HCT116 (cell line): ENCODE measurements at regions not wholly inside any gene's neighbourhood (a gene's known extent, or its start where the extent isn't known, plus 50 kb on each side); places are given as distances from the start of the nearest gene placed in this dataset.

ENCODE experiments used
- ATAC-seq: fragments of 200-7000 bp; cut with Tn5 transposase; 2 replicates; pipeline ENCODE4 v1.9.1; 2020; ENCODE audit warnings: mild to moderate bottlenecking, moderate library complexity
- BruUV-seq: library from RNA; stranded (reverse); fragments of 400-500 nt; replicated peaks from 2 replicates; lab custom pipeline; 2021; lab: Mats Ljungman, UMichigan
- CTCF ChIA-PET: fragments of 300-600 bp; sonication (Branson Sonifier 250); formaldehyde crosslinking; loops from one replicate; lab custom pipeline; 2021; ENCODE audit warnings: antibody characterized with exemption; lab: Charles Lee
- POLR2A ChIA-PET: fragments of 300-600, 350-600 bp; sonication (Branson Sonifier 250); formaldehyde crosslinking; loops from one replicate; lab custom pipeline; 2021; ENCODE audit warnings: antibody characterized with exemption; lab: Charles Lee
- RAD21 ChIA-PET, 2 experiments: fragments of 300-600 bp; sonication (Branson Sonifier 250); formaldehyde crosslinking; loops; one replicate each; lab custom pipeline; 2023; ENCODE audit warnings: low total read pairs in 2 of 2; ENCODE audit not compliant: uncharacterized antibody in 2 of 2, unreplicated experiment in 2 of 2, low non-redundant PET in 1 of 2; lab: Charles Lee
- DNase-seq: peaks from one replicate; pipeline ENCODE4 v3.0.0-alpha.2; 2010; ENCODE audit warnings: low read depth, low spot score
- H2AFZ ChIP-seq: fragments of 200-600 bp; shearing (Covaris generic), sonication (generic); 2 replicates; pipeline ENCODE4 v1.6.1; 2017; ENCODE audit warnings: low read depth, mixed run types, mixed read lengths, antibody characterized with exemption, low read length; ENCODE audit not compliant: poor library complexity, severe bottlenecking
- H3K27ac ChIP-seq: 2 replicates; pipeline ENCODE4 v1.5.1; 2012; ENCODE audit warnings: low read depth, low read length
- H3K27me3 ChIP-seq: fragments of 200-600 bp; sonication (generic); 2 replicates; pipeline ENCODE4 v1.6.1; 2016; ENCODE audit warnings: mixed run types, low read length, mixed read lengths; ENCODE audit not compliant: insufficient read depth
- H3K36me3 ChIP-seq, 2 experiments: fragments of 200-500 bp in 1 of 2; fragments of 200-600 bp in 1 of 2; sonication (Bioruptor generic) in 1 of 2; sonication (generic) in 1 of 2; 2 replicates each; pipeline versions ENCODE4 v1.5.1 to v1.6.1; 2014 to 2016; ENCODE audit warnings: low read length in 2 of 2, inconsistent platforms in 1 of 2, mixed read lengths in 1 of 2, mixed run types in 1 of 2; ENCODE audit not compliant: insufficient read depth in 2 of 2, control insufficient read depth in 1 of 2
- H3K4me1 ChIP-seq, 2 experiments: fragments of 200-600 bp in 1 of 2; sonication (generic) in 1 of 2; 2 replicates each; pipeline versions ENCODE4 v1.5.1 to v1.6.1; 2012 to 2017; ENCODE audit warnings: low read length in 2 of 2, inconsistent platforms in 1 of 2, mild to moderate bottlenecking in 1 of 2, mixed read lengths in 1 of 2, mixed run types in 1 of 2, moderate library complexity in 1 of 2; ENCODE audit not compliant: insufficient read depth in 2 of 2, control insufficient read depth in 1 of 2
- H3K4me2 ChIP-seq: fragments of 200-600 bp; sonication (generic); 2 replicates; pipeline ENCODE4 v1.6.1; 2017; ENCODE audit warnings: mixed run types, low read length, mixed read lengths
- H3K4me3 ChIP-seq, 2 experiments: fragments of 200-600 bp in 1 of 2; sonication (generic) in 1 of 2; replicated peaks in 1 of 2; 2 replicates each; pipeline ENCODE4 v1.5.1; 2011 to 2016; ENCODE audit warnings: low read length in 2 of 2, control low read depth in 1 of 2, low read depth in 1 of 2, mild to moderate bottlenecking in 1 of 2, mixed read lengths in 1 of 2, mixed run types in 1 of 2
- H3K79me2 ChIP-seq: fragments of 200-600 bp; sonication (generic); 2 replicates; pipeline ENCODE4 v1.6.1; 2017; ENCODE audit warnings: mild to moderate bottlenecking, mixed run types, low read length, moderate library complexity, mixed read lengths; ENCODE audit not compliant: insufficient read depth
- H3K9ac ChIP-seq: fragments of 200-600 bp; sonication (generic); 2 replicates; pipeline ENCODE4 v1.6.1; 2016; ENCODE audit warnings: low read length, mixed read lengths
- H3K9me2 ChIP-seq: fragments of 200-600 bp; sonication (generic), shearing (Covaris generic); 2 replicates; pipeline ENCODE4 v1.6.1; 2017; ENCODE audit warnings: mixed run types, mild to moderate bottlenecking, moderate library complexity; ENCODE audit not compliant: insufficient read depth
- H3K9me3 ChIP-seq, 2 experiments: fragments of 200-500 bp in 1 of 2; fragments of 200-600 bp in 1 of 2; sonication (Bioruptor generic) in 1 of 2; sonication (generic) in 1 of 2; 2 replicates each; pipeline ENCODE4 v1.6.1; 2014 to 2017; ENCODE audit warnings: low read length in 2 of 2, mixed read lengths in 2 of 2, inconsistent platforms in 1 of 2, low read depth in 1 of 2, mild to moderate bottlenecking in 1 of 2, mixed run types in 1 of 2, moderate library complexity in 1 of 2; ENCODE audit not compliant: control insufficient read depth in 1 of 2, insufficient read depth in 1 of 2
- H4K20me1 ChIP-seq: fragments of 200-600 bp; sonication (generic), shearing (Covaris generic); 2 replicates; pipeline ENCODE4 v1.6.1; 2017; ENCODE audit warnings: mixed run types, mild to moderate bottlenecking, moderate library complexity; ENCODE audit not compliant: insufficient read depth
- CBX3 ChIP-seq: IDR thresholded peaks from 2 replicates; pipeline ENCODE4 v1.6.1; 2012; ENCODE audit warnings: low read depth
- CTCF ChIP-seq, 3 experiments: fragments of 200-600 bp in 1 of 3; sonication (generic) in 1 of 3; IDR thresholded peaks in 2 of 3; conservative IDR thresholded peaks in 1 of 3; 2 replicates each; pipeline ENCODE4 v1.5.1; 2012 to 2017; ENCODE audit warnings: low read depth in 2 of 3, low read length in 2 of 3, antibody characterized with exemption in 1 of 3, borderline replicate concordance in 1 of 3, control low read depth in 1 of 3, mild to moderate bottlenecking in 1 of 3, mixed read lengths in 1 of 3, mixed run types in 1 of 3, moderate library complexity in 1 of 3; ENCODE audit not compliant: insufficient read depth in 1 of 3
- EGR1 ChIP-seq: IDR thresholded peaks from 2 replicates; pipeline ENCODE4 v1.6.1; 2012; ENCODE audit warnings: low read depth
- ELF1 ChIP-seq: IDR thresholded peaks from 2 replicates; pipeline ENCODE4 v1.6.1; 2012; ENCODE audit warnings: low read depth, borderline replicate concordance
- EZH2 ChIP-seq: fragments of 200-600 bp; sonication (generic); IDR thresholded peaks from 2 replicates; pipeline ENCODE4 v1.6.1; 2017; ENCODE audit warnings: antibody characterized with exemption, mixed run types
- EZH2phosphoT487 ChIP-seq: fragments of 200-600 bp; IDR thresholded peaks from 2 replicates; pipeline ENCODE4 v1.6.1; 2018; ENCODE audit warnings: antibody characterized with exemption, borderline replicate concordance
- FOSL1 ChIP-seq: IDR thresholded peaks from 2 replicates; pipeline ENCODE4 v1.6.1; 2012; ENCODE audit warnings: low read depth
- MAX ChIP-seq: IDR thresholded peaks from 2 replicates; pipeline ENCODE4 v1.6.1; 2012
- POLR2A ChIP-seq: IDR thresholded peaks from 2 replicates; pipeline ENCODE4 v1.7.0; 2011; ENCODE audit warnings: borderline replicate concordance; ENCODE audit not compliant: insufficient read depth, insufficient read length; ENCODE audit errors: extremely low read depth
- RAD21 ChIP-seq: IDR thresholded peaks from 2 replicates; pipeline ENCODE4 v1.6.1; 2012; ENCODE audit warnings: low read depth, mild to moderate bottlenecking
- SIN3A ChIP-seq: IDR thresholded peaks from 2 replicates; pipeline ENCODE4 v1.6.1; 2012; ENCODE audit warnings: low read depth
- TCF7L2 ChIP-seq: IDR thresholded peaks from 2 replicates; pipeline ENCODE4 v1.7.0; 2011; ENCODE audit warnings: borderline replicate concordance, inconsistent platforms; ENCODE audit not compliant: insufficient read depth, insufficient read length; ENCODE audit errors: extremely low read depth
- YY1 ChIP-seq: IDR thresholded peaks from 2 replicates; pipeline ENCODE4 v1.6.1; 2011; ENCODE audit warnings: low read length, low read depth, moderate library complexity, mild to moderate bottlenecking; ENCODE audit not compliant: insufficient replicate concordance; ENCODE audit errors: extremely low read depth
- ZFX ChIP-seq: fragments of 450-650 bp; IDR thresholded peaks from 2 replicates; pipeline ENCODE4 v1.6.1; 2017
- intact Hi-C: fragments of 100-400 bp; cut with micrococcal nuclease; formaldehyde crosslinking; loops from 2 replicates; pipeline ENCODE4 v1.10.0; 2022

- Histone ChIP-seq H3K36me3 (no peaks in the 10 kb centered on the region), H3K9me3 (no peaks in the 10 kb centered on the region), H3K9me2 (no peaks in the 10 kb centered on the region), H3K4me1 (no peaks in the 10 kb centered on the region), H3K4me3 (no peak overlapping the region), H3K79me2 (no peaks in the 10 kb centered on the region), H2AFZ (no peak overlapping the region), H3K27me3 (no peaks in the 10 kb centered on the region), H3K9ac (no peak overlapping the region), H3K4me2 (no peak overlapping the region), H3K27ac (no peak overlapping the region), H4K20me1 (no peaks in the 10 kb centered on the region)
- CTCF ChIA-PET: no interaction called here
- BruUV-seq: no TSS peak
- ATAC-seq (no peak), DNase-seq (no peak)
- POLR2A ChIA-PET: no interaction called here
- intact Hi-C loops: no loop called here
- RAD21 ChIA-PET: no interaction called here
- TF ChIP-seq YY1 (no peak), FOSL1 (no peak), TCF7L2 (no peak), RAD21 (no peak), CTCF (IDR thresholded peaks at IDR 0.05 in 2 of 3, conservative IDR thresholded peaks at IDR 0.05 in 1 of 3; ENCODE audit: borderline replicate concordance in 1 of 3, insufficient read depth in 1 of 3, low read depth in 2 of 3, low read length in 2 of 3) (no peak), MAX (no peak), SIN3A (no peak), CBX3 (no peak), ELF1 (no peak), EZH2 (no peak), EGR1 (no peak), EZH2phosphoT487 (no peak), ZFX (no peak), POLR2A (no peak)
Observed at GRCh38 chr13:95354680-95355487, 53.6 kb upstream of the ABCC4 start.
